ENCODE measurements at regions not wholly inside any gene's neighbourhood (a gene's known extent, or its start where the extent isn't known, plus 50 kb on each side); places are given as distances from the start of the nearest gene placed in this dataset.
"Not testable (repeated sequence)": the region's sequence is repeated elsewhere in the genome, so short reads cannot be mapped to it uniquely, and the experiment has no call there.

DNA sequence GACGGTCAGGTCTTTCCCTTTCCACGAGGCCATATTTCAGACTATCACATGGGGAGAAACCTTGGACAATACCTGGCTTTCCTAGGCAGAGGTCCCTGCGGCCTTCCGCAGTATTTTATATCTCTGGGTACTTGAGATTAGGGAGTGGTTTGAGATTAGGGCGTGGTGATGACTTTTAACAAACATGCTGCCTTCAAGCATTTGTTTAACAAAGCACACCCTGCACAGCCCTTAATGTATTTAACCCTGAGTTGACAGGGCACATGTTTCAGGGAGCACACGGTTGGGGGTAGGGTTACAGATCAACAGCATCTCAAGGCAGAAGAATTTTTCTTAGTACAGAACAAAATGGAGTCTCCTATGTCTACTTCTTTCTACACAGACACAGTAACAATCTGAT is 80.5 kb upstream of the ST8SIA4 start:
- TF ChIP-seq POLR2A (IDR thresholded peaks at IDR 0.05; ENCODE audit: extremely low read depth, insufficient read length); MYC (IDR thresholded peaks at IDR 0.05; ENCODE audit: low read depth, low read length): not testable (repeated sequence)
- TF ChIP-seq, protein P1, sequence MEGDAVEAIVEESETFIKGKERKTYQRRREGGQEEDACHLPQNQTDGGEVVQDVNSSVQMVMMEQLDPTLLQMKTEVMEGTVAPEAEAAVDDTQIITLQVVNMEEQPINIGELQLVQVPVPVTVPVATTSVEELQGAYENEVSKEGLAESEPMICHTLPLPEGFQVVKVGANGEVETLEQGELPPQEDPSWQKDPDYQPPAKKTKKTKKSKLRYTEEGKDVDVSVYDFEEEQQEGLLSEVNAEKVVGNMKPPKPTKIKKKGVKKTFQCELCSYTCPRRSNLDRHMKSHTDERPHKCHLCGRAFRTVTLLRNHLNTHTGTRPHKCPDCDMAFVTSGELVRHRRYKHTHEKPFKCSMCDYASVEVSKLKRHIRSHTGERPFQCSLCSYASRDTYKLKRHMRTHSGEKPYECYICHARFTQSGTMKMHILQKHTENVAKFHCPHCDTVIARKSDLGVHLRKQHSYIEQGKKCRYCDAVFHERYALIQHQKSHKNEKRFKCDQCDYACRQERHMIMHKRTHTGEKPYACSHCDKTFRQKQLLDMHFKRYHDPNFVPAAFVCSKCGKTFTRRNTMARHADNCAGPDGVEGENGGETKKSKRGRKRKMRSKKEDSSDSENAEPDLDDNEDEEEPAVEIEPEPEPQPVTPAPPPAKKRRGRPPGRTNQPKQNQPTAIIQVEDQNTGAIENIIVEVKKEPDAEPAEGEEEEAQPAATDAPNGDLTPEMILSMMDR (IDR thresholded peaks at IDR 0.05; ENCODE audit: low read depth, low read length) = not testable (repeated sequence)
- TF ChIP-seq, protein P2, sequence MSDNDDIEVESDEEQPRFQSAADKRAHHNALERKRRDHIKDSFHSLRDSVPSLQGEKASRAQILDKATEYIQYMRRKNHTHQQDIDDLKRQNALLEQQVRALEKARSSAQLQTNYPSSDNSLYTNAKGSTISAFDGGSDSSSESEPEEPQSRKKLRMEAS (IDR thresholded peaks at IDR 0.05; ENCODE audit: low read depth, low read length) = not testable (repeated sequence)
